Cortex of kidney (tissue), 1 donor: ENCODE measurements at regions not wholly inside any gene's neighbourhood (a gene's known extent, or its start where the extent isn't known, plus 50 kb on each side); places are given as distances from the start of the nearest gene placed in this dataset.

Source experiments
- DNase-seq: peaks from one replicate; lab custom pipeline; 2025; lab: John Stamatoyannopoulos, UW

- DNase-seq = no peak
These were observed 966.9 kb upstream of the TMEM132C start for GRCh38 chr12:127300075-127300474.

GRCh38 chr12:127300753-127301152 lies 966.2 kb upstream of the TMEM132C start:
- no peak for DNase-seq

- DNase-seq = no peak
These were observed 965.1 kb upstream of the TMEM132C start for GRCh38 chr12:127301876-127302275.

- no peak for DNase-seq
These were observed 961.9 kb upstream of the TMEM132C start for GRCh38 chr12:127304751-127305725.

GRCh38 chr12:127306604-127307215 lies 960.3 kb upstream of the TMEM132C start:
- DNase-seq = no peak

GRCh38 chr12:127307528-127307927 lies 959.4 kb upstream of the TMEM132C start:
- DNase-seq = no peak

- DNase-seq = no peak
These were observed 958.8 kb upstream of the TMEM132C start for GRCh38 chr12:127308148-127308547.

- DNase-seq = no peak
These were observed 956.4 kb upstream of the TMEM132C start for GRCh38 chr12:127310548-127310947.

- no peak for DNase-seq
These were observed 955.1 kb upstream of the TMEM132C start for GRCh38 chr12:127311720-127312364.

GRCh38 chr12:127324681-127325080 lies 942.3 kb upstream of the TMEM132C start:
- no peak for DNase-seq

GRCh38 chr12:127327986-127328385 lies 939.0 kb upstream of the TMEM132C start:
- DNase-seq = no peak

- DNase-seq = no peak
These were observed 938.1 kb upstream of the TMEM132C start for GRCh38 chr12:127328867-127329266.

GRCh38 chr12:127334365-127334764 lies 932.6 kb upstream of the TMEM132C start:
- DNase-seq = no peak

GRCh38 chr12:127334912-127335644 lies 931.9 kb upstream of the TMEM132C start:
- no peak for DNase-seq

GRCh38 chr12:127336416-127336815 lies 930.6 kb upstream of the TMEM132C start:
- no peak for DNase-seq

GRCh38 chr12:127339065-127339464 lies 927.9 kb upstream of the TMEM132C start:
- DNase-seq = no peak

GRCh38 chr12:127340381-127340780 lies 926.6 kb upstream of the TMEM132C start:
- DNase-seq = no peak

- DNase-seq = no peak
These were observed 924.1 kb upstream of the TMEM132C start for GRCh38 chr12:127342861-127343260.

GRCh38 chr12:127343940-127344339 lies 923.0 kb upstream of the TMEM132C start:
- DNase-seq = no peak

- no peak for DNase-seq
These were observed 915.4 kb upstream of the TMEM132C start for GRCh38 chr12:127351481-127352010.

- no peak for DNase-seq
These were observed 911.7 kb upstream of the TMEM132C start for GRCh38 chr12:127355061-127355841.
